ENCODE measurements at regions not wholly inside any gene's neighbourhood (a gene's known extent, or its start where the extent isn't known, plus 50 kb on each side); places are given as distances from the start of the nearest gene placed in this dataset.
"Not testable (repeated sequence)": the region's sequence is repeated elsewhere in the genome, so short reads cannot be mapped to it uniquely, and the experiment has no call there.

DNA sequence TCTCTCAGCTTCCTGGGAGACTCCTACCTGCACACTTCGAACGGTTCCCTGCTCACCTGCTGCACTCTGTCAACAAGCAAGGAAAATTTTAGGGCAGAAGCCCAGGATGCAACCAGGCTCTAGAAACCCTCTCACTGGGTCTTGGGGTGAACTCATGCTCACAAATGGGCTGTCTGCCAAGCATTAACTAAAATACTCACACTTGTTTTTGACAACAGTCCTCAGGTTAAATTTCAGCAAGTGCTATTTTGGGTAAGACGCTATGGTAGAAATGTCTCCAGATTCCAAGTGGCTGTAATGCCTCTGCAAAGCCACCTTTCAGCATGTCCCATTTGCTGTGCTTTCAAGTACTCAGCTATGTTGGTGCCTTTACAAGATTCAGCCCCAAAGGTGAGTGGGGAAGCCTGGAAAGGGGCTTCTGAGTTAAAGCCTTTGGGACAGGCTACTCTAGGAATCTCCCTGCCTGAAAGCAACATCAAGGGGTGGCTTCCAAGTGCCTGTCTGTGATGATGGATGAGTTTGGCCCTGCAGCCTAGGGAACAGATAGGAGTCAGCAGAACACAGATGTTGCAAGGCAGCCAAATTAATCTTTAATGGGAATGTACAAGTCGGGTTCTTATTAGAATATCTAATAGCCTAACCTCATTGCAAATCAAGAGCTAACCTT is 211.9 kb upstream of the SPAG17 start:
- Mint-ChIP-seq H3K9me3 (no peaks in the 10 kb centered on the region), H3K36me3 (ENCODE audit: low read depth) (no peaks in the 10 kb centered on the region), H3K4me1 (ENCODE audit: low read depth) (no peaks in the 10 kb centered on the region), H3K27ac (no peak overlapping the region), H3K4me3 (no peak overlapping the region), H3K27me3 (ENCODE audit: low read depth) (no peaks in the 10 kb centered on the region)
- no peak for DNase-seq
- CTCF ChIA-PET, result no interaction called here
- intact Hi-C loops (cut with micrococcal nuclease), result no loop called here

DNA sequence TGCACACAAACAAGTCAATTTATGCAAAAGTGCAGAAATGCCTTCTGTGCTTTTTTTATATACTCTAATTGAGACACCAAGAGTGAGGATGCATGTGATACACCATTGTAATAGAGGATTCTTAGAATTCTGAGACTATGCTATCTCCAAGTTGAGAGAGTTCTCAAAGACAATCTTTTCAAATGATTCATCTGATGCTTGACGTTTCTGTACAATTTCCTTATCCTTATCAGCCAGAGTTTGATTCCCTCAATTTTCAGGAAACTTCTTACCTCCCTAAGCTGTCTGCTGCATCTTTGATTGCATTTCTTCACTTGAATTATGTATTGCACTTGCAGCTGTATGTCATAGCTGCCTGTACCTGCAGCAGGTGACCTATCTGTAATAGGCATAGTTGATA is 211.3 kb upstream of the SPAG17 start:
- Mint-ChIP-seq H3K27ac (no peak overlapping the region), H3K4me3 (no peak overlapping the region), H3K4me1 (ENCODE audit: low read depth) (no peaks in the 10 kb centered on the region), H3K36me3 (ENCODE audit: low read depth) (no peaks in the 10 kb centered on the region), H3K27me3 (ENCODE audit: low read depth) (no peaks in the 10 kb centered on the region), H3K9me3 (no peaks in the 10 kb centered on the region)
- CTCF ChIA-PET, result no interaction called here
- no peak for DNase-seq
- intact Hi-C loops (cut with micrococcal nuclease), result no loop called here

DNA sequence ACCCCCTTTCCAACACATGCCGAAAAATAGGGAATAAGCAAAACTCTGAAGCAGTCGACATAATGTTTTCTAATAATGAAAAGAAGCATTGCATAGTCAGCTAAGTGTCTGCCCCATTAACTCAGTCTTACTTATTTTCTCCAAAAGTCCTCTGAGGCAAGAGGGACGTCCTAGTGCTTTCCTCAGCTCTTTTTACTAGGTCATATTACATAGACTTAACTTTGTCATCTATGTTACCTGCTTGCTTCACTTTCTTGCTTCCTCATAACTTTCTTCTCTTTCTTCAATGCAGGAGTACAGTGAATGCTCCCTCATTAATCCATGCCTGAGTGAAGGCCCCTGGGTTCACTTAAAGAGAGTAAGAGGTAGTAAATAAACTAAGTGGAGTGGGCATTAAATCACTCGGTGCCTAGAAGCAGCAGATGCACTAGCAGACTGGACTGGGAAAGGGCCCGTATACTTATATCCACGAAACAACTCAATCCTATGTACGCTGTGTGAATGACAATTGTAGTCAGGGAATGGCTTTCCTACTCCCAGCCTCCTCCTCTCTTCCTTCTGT is 210.5 kb upstream of the SPAG17 start:
- Mint-ChIP-seq H3K27me3 (ENCODE audit: low read depth) (no peaks in the 10 kb centered on the region), H3K27ac (no peak overlapping the region), H3K9me3 (peaks cover 3% of the 10 kb centered on the region), H3K36me3 (ENCODE audit: low read depth) (no peaks in the 10 kb centered on the region), H3K4me1 (ENCODE audit: low read depth) (no peaks in the 10 kb centered on the region), H3K4me3 (no peak overlapping the region)
- CTCF ChIA-PET, result no interaction called here
- intact Hi-C loops (cut with micrococcal nuclease), result no loop called here
- no peak for DNase-seq

DNA sequence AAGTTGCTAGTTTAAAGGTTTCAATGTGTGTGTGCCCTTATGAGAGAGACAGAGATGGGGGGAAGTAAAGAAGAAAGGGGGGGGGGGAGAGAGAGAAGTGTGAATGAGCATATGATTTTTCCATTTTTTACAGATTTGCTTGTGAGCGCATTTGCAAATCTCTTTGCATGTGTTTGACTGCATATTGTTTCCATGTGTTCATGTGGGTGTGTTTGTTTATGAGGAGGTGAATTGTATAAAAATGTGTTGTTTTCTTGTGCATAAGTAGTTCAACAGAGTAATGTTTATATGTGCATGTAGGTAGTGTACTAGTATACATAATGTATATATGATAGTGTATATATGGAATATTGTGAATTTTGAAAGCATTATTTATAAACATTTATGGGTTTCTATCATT is 205.9 kb upstream of the SPAG17 start:
- Mint-ChIP-seq H3K4me3 (no peak overlapping the region), H3K9me3 (peaks cover 3% of the 10 kb centered on the region)
- CTCF ChIA-PET, result no interaction called here

DNA sequence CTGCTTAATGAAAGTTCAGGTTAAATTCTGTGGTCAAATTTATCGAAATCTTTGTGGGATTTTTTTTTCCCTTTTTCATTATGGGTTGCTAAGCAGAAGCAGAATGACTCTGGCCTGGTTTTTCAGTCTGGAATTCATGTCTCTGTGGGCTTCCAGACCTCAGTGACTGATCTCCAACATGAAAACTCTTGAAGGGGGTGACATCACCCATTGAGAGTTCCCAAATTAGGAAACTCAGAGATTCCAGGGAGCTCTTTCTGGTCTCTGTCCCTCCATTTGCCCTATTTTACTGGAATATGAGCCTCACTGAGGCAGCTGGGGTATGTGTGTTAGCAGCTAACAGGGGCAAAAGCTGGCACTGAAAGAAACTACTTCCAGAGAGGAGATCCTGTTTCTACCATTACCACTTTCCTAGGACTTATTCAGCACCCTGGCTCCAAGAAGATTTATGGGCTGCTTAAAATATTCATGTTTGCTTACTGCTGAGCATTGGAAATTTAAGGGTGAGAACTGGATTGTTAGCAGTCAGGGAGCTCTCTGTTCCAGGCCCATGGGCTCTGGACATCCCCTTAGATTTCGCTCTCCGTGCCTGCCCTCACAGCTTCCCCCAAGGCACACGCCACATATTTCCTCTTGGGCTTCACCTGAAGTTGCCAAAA is 203.4 kb upstream of the SPAG17 start:
- Mint-ChIP-seq H3K36me3 (ENCODE audit: low read depth) (no peaks in the 10 kb centered on the region), H3K4me1 (ENCODE audit: low read depth) (no peaks in the 10 kb centered on the region), H3K4me3 (no peak overlapping the region), H3K9me3 (peaks cover 3% of the 10 kb centered on the region), H3K27me3 (ENCODE audit: low read depth) (no peaks in the 10 kb centered on the region), H3K27ac (no peak overlapping the region)
- no peak for DNase-seq
- CTCF ChIA-PET, result no interaction called here
- intact Hi-C loops (cut with micrococcal nuclease), result no loop called here

More for the DNA sequence above, 205.9 kb upstream of the SPAG17 start:
- no peak overlapping the region for H3K27ac Mint-ChIP-seq
- no peaks in the 10 kb centered on the region for H3K4me1 Mint-ChIP-seq (ENCODE audit: low read depth)
- intact Hi-C loops (cut with micrococcal nuclease), result no loop called here
- H3K27me3 Mint-ChIP-seq (ENCODE audit: low read depth), result no peaks in the 10 kb centered on the region
- no peak for DNase-seq
- no peaks in the 10 kb centered on the region for H3K36me3 Mint-ChIP-seq (ENCODE audit: low read depth)

DNA sequence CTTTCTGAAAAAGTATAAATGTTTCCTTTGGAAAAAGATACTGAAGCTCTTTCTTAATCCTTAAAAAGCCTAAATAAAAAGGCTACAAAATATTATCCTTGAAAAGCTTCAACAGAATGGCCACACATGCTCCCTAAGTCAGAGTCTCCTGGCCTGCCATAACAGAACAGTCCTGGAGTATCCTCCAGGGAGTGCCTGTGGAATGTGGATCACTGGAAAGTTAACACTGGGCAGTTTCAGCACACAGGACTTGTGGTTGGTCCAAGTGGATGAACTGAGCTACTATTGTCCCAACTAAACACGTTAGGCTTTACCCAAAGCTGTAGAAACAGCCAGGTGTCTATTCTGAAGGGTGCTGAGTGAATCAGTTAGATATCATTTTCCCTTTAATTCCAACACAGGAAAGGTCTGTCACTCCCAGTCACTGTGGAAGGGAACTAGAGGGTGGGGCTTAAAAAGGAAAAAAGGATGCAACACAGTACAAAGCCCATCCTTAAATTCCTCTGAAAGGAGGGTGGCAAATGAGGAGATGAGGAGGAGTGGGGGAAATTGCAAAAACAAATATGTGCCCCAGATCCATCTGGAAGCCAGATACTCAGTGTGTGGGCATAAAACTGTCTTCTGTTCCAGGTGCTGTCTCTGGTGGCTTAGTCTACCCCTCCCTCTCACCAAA is 196.3 kb upstream of the SPAG17 start:
- no peak for DNase-seq
- Mint-ChIP-seq H3K27ac (no peak overlapping the region), H3K36me3 (ENCODE audit: low read depth) (no peaks in the 10 kb centered on the region), H3K9me3 (peaks cover 15% of the 10 kb centered on the region), H3K27me3 (ENCODE audit: low read depth) (no peaks in the 10 kb centered on the region), H3K4me3 (no peak overlapping the region), H3K4me1 (ENCODE audit: low read depth) (no peaks in the 10 kb centered on the region)
- intact Hi-C loops (cut with micrococcal nuclease), result no loop called here
- CTCF ChIA-PET, result no interaction called here

DNA sequence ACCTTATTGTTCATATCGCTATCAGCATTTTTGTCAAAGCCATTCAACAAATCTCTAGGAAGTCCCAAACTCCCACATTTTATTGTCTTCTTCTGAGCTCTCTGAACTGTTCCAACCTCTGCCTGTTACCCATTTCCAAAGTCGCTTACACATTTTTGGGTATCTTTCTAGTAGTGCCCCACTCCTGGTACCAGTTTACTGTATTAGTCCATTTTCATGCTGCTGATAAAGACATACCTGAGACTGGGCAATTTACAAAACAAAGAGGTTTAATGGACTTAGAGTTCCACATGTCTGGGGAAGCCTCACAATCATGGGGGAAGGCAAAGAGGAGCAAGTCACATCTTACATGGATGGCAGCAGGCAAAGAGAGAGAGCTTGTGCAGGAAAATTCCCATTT is 192.2 kb upstream of the SPAG17 start:
- H3K4me1 Mint-ChIP-seq (ENCODE audit: low read depth); H3K27ac Mint-ChIP-seq; DNase-seq; intact Hi-C loops (cut with micrococcal nuclease); H3K27me3 Mint-ChIP-seq (ENCODE audit: low read depth); H3K36me3 Mint-ChIP-seq (ENCODE audit: low read depth); H3K4me3 Mint-ChIP-seq: not testable (repeated sequence)
- peaks cover 15% of the 10 kb centered on the region for H3K9me3 Mint-ChIP-seq
- CTCF ChIA-PET, result interaction anchor here (0.7 kb wide), 1 partner anchor 577 kb away, joined by 4 read pairs; no protein-coding TSS in a partner anchor

DNA sequence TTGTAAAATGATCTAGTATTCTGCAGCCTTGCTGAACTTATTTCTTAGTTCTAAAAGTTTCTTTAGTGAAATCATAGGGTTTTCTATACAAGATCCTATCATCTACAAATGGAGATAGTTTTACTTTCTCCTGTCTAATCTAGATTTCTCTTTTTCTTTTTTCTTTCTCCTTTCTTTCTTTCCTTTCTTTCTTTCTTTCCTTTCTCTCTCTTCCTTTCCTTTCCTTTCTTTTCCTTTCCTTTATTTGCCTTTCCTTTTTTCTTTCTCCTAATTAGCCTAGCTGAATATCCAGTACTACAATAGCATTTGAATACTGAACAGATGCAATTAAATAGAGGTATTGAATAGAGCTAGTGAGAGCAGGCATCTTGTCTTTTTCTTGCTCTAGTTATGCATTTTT is 186.6 kb upstream of the SPAG17 start:
- H3K4me1 Mint-ChIP-seq (ENCODE audit: low read depth), result no peaks in the 10 kb centered on the region
- H3K36me3 Mint-ChIP-seq (ENCODE audit: low read depth), result no peaks in the 10 kb centered on the region
- H3K27ac Mint-ChIP-seq, result no peak overlapping the region
- CTCF ChIA-PET, result no interaction called here
- H3K4me3 Mint-ChIP-seq, result no peak overlapping the region
- H3K9me3 Mint-ChIP-seq, result peaks cover 13% of the 10 kb centered on the region
- H3K27me3 Mint-ChIP-seq (ENCODE audit: low read depth), result no peaks in the 10 kb centered on the region
- no peak for DNase-seq
- intact Hi-C loops (cut with micrococcal nuclease), result no loop called here

DNA sequence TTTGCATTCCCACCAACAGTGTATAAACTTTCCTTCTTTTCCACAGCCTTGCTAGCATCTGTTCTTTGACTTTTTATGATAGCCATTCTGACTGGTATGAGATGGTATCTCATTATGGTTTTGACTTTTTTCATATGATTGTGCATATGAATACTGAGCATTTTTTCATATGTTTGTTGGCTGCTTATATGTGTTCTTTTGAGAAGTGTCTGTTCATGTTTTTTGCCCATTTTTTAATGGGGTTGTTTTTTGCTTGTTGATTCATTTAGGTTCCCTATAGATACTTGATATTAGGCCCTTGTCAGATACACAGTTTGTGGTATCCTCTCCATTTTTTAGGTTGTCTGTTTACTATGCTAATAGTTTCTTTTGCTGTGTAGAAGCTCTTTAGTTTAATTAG is 185.8 kb upstream of the SPAG17 start:
- H3K4me1 Mint-ChIP-seq (ENCODE audit: low read depth), result no peaks in the 10 kb centered on the region

DNA sequence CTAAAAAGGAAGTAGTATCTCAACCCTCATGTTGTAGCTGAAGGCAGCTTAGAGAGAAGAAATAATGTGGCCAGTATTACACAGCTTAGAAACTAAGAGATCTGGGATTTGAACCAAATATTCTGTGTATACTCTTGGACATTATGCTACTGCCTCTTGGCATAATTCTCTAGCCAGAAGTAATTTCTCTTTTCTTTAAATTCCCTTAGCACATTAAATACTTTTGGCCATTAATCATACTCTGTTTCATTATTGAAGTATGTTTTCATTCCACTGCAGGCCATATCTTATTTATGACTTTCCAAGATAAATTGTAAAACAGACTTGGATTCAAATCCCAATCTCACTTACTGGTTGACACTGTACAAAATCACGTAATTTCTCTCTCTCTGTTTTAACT is 181.3 kb upstream of the SPAG17 start:
- CTCF ChIA-PET, result no interaction called here
- intact Hi-C loops (cut with micrococcal nuclease), result no loop called here
- Mint-ChIP-seq H3K27ac (no peak overlapping the region), H3K36me3 (ENCODE audit: low read depth) (no peaks in the 10 kb centered on the region), H3K4me1 (ENCODE audit: low read depth) (no peaks in the 10 kb centered on the region), H3K4me3 (no peak overlapping the region), H3K9me3 (peaks cover 34% of the 10 kb centered on the region), H3K27me3 (ENCODE audit: low read depth) (no peaks in the 10 kb centered on the region)
- DNase-seq, result no peak

More for the DNA sequence above, 185.8 kb upstream of the SPAG17 start:
- CTCF ChIA-PET, result no interaction called here
- intact Hi-C loops (cut with micrococcal nuclease), result no loop called here
- Mint-ChIP-seq H3K4me3 (no peak overlapping the region), H3K36me3 (ENCODE audit: low read depth) (no peaks in the 10 kb centered on the region), H3K9me3 (peaks cover 15% of the 10 kb centered on the region), H3K27ac (no peak overlapping the region), H3K27me3 (ENCODE audit: low read depth) (no peaks in the 10 kb centered on the region)
- DNase-seq, result no peak

DNA sequence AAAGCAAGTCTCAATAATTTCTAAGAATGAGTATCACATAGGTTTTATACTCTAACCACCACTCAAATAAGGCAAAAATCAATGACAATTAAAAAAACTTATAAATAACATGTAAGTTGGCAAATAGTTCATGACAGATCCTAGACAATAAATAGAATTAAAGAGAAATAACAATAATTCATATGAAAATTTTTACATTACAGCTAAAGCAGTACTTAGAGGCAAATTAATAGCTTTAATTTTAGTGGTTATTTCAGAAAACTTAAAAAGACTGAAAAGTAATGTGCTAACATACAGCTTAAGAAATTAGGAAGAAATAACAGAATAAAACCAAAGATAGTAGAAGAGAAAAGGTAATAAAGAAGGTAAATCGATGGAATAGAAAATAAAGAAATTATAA is 179.9 kb upstream of the SPAG17 start:
- Mint-ChIP-seq H3K27ac (no peak overlapping the region), H3K36me3 (ENCODE audit: low read depth) (no peaks in the 10 kb centered on the region), H3K27me3 (ENCODE audit: low read depth) (no peaks in the 10 kb centered on the region), H3K4me3 (no peak overlapping the region), H3K4me1 (ENCODE audit: low read depth) (no peaks in the 10 kb centered on the region), H3K9me3 (peaks cover 29% of the 10 kb centered on the region)
- CTCF ChIA-PET, result no interaction called here
- no peak for DNase-seq
- intact Hi-C loops (cut with micrococcal nuclease), result no loop called here

DNA sequence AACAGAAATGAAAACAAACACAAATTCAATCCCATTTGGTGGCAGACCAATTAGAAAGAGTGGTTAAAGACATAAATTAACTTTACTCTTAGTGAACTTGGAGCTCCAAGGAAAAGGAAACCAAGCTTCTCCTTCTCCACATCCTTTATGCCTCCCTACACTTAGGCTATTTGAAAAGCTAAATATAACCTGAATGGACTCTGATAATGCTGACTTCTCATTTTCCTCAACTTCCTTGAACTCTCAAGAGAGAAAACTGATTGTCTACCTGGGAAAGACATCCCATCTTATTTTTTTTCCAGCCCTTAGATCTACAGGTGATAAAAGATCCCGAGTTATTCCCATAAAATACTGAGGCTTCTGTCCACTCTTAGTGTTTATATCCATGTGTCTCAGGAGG is 178.4 kb upstream of the SPAG17 start:
- H3K36me3 Mint-ChIP-seq (ENCODE audit: low read depth), result no peaks in the 10 kb centered on the region
- H3K4me3 Mint-ChIP-seq, result no peak overlapping the region
- no peak overlapping the region for H3K27ac Mint-ChIP-seq
- CTCF ChIA-PET, result no interaction called here
- DNase-seq, result no peak
- intact Hi-C loops (cut with micrococcal nuclease), result no loop called here
- H3K9me3 Mint-ChIP-seq, result peaks cover 26% of the 10 kb centered on the region
- no peaks in the 10 kb centered on the region for H3K27me3 Mint-ChIP-seq (ENCODE audit: low read depth)
- H3K4me1 Mint-ChIP-seq (ENCODE audit: low read depth), result no peaks in the 10 kb centered on the region

DNA sequence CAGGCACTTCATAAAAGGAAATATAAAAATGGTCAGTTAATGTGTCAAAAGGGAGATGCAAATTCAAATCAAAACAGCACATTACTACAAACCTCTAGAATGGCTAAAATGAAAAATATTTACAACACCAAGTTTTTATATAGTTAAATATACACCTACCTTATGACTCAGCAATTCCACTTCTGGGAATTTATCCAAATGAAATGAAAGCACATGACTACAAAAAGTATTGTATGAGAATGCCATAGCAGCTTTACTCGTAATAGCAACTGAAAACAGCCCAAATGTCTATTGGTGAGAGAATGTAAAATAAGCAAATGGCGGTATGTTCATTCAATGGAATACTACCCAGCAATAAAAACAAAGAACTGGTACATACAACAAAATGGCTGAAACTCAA is 175.8 kb upstream of the SPAG17 start:
- H3K36me3 Mint-ChIP-seq (ENCODE audit: low read depth), result no peaks in the 10 kb centered on the region
- peaks cover 28% of the 10 kb centered on the region for H3K9me3 Mint-ChIP-seq
- no peak for DNase-seq
- no peaks in the 10 kb centered on the region for H3K4me1 Mint-ChIP-seq (ENCODE audit: low read depth)
- H3K27ac Mint-ChIP-seq, result no peak overlapping the region
- no peak overlapping the region for H3K4me3 Mint-ChIP-seq
- no peaks in the 10 kb centered on the region for H3K27me3 Mint-ChIP-seq (ENCODE audit: low read depth)
- intact Hi-C loops (cut with micrococcal nuclease), result no loop called here
- CTCF ChIA-PET, result no interaction called here

Data from activated naive CD4-positive, alpha-beta T cell treated with anti-CD3 and anti-CD28 coated beads for 36 hours (primary cell).